NCI-H187 (cell line): ENCODE measurements at regions not wholly inside any gene's neighbourhood (a gene's known extent, or its start where the extent isn't known, plus 50 kb on each side); places are given as distances from the start of the nearest gene placed in this dataset.
A peak's percentile ranks its signal among the peaks of the same experiment; 100 is the strongest.
"Not testable (repeated sequence)": the region's sequence is repeated elsewhere in the genome, so short reads cannot be mapped to it uniquely, and the experiment has no call there.

Experiments
- DNase-seq, 2 experiments: peaks; one replicate each; lab custom pipeline; 2025; lab: John Stamatoyannopoulos, UW

DNA sequence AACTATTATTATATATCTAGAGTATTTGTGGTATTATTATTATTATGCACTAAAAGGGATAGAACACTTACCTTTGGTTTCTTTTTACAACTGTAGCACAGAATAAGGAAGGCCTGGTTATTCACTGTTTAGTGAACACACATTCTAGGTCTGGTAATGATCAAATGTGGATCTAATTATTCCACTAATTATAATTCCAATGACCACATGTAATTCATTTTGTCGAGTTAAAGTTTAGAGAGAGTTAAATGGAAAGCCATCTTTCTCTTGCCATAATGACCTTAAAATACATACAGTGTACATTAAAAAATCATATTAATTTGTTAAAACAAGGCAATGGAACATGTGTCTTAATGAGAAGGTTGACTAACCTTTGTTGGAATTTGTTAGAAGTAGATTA, 147.8 kb downstream of the SEM1 start:
- DNase-seq: no peak

DNA sequence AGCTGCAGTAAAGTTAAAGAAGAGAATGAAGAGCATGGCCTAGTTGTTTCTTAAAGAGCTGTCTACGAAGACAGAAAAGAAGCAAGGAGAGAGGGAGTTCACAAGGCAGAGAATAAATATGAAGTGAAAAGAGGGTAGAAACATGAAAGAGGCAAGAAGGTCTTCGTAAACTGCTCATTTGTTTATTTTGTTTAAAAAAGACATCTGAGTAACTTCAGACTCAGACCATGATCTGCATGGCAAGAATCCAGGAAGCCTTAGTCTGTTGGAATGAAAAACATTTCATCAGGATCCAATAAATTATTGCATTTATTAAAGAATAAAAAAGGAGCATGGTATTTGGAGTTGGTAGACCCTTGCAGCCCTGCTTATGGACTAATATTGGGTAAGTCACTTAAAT, 151.1 kb downstream of the SEM1 start:
- no peak for DNase-seq

DNA sequence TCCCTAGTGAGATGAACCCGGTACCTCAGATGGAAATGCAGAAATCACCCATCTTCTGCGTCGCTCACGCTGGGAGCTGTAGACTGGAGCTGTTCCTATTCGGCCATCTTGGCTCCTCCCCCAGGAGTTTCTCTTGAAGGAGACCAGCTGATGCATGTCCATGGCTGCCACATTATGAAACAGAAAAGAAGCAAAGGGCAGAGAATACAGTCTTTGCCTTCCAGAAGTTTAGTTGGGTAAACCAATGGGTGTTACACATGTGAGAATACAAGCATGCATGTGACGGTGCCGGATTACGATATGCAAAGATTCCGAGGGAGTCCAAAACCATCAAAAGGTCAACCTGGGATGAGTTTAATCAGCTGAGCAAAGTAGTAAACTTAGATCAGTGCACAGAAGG, 151.6 kb downstream of the SEM1 start:
- DNase-seq: no peak

DNA sequence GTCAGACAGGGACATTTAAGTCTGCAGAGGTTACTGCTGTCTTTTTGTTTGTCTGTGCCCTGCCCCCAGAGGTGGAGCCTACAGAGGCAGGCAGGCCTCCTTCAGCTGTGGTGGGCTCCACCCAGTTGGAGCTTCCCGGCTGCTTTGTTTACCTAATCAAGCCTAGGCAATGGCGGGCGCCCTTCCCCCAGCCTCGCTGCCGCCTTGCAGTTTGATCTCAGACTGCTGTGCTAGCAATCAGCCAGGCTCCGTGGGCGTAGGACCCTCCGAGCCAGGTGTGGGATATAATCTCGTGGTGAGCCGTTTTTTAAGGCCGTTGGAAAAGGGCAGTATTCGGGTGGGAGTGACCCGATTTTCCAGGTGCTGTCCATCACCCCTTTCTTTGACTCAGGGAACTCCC, 152.0 kb downstream of the SEM1 start:
- DNase-seq: not testable (repeated sequence)

DNA sequence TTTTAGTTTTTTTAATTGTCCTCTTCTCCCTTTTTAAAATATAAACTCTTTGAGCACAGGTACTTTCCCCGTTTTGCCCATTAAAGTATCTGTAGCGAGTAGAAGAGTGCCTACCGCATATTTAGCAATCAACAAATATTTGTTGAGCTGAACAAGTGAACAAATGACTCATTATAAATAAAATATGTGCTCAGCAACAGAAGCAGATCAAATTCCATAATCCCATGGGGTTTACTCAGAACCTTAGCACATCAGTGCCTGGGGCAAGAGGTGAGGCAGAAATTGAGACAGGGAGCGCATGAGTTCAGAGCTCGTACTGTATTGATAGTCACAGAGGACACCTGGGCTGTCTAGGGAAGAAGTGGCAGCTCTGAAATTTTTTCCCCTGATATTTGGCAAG, 161.0 kb downstream of the SEM1 start:
- DNase-seq: no peak

DNA sequence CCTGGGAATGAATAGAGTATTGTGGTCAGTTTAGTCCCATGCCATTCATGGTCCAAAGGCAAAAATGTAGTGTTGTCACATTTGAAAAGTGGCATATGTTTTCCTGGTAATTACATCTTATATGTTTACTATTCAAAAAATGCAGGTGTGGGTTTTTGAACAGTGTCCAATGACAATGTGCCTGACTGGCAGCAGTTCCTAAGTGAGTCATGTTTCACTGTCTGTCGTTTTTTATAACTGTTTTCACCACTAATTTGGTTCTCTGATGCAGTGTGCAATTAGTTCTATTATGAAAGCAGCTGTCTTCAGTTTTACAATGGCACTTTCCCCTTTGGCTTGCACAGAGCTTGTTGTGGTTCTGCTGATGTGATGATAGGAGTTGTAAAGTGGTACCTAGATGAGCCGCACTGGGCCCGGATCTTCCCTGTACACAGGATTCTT, 162.3 kb downstream of the SEM1 start:
- DNase-seq: peak in 1 of 2 experiments; percentile 25

DNA sequence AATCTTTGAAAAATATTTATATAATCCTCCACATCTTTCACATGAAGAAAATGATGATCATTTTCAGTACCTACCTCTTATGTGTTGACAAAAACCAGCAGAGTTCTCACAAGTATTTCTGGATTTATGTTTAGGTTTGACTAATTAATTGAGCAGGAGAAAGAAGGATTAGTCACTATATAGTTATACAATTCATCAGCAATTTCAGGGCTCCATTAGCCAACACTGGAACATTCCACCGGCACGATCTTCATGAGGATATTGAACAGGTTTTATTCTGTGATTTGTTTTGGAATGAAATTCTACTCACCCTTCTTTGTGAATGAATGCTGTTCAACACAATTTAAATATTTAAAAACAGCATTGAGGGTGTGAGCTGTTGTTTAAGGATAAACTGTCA, 163.2 kb downstream of the SEM1 start:
- no peak for DNase-seq

GRCh38 chr7:96539471-96539870, 170.2 kb downstream of the SEM1 start:
- no peak for DNase-seq

- no peak for DNase-seq
These were observed 171.0 kb downstream of the SEM1 start for GRCh38 chr7:96538632-96539031.

DNA sequence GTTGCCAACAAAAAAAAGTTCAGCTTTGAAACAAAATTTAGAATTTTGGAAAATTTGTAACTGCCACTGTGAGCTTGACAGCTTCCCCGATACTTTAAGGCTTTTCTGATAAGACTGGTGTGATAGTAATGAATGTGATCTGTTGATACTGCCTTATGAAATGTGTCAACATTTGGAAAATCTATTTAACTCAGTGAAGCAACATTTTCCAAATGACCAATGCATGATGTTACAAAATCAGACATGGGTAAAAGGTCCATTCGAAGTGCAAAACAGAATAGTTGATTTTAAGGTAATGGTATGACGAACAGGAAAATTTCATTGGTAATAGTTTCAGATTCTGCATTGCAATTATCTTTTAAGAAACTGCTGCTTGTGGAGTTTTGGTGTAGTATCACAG, 175.4 kb downstream of the SEM1 start:
- DNase-seq: no peak

- DNase-seq: peak in 1 of 2 experiments; percentile 40
These were observed 177.2 kb downstream of the SEM1 start for GRCh38 chr7:96532428-96532935.

GRCh38 chr7:96531331-96531730, 178.3 kb downstream of the SEM1 start:
- no peak for DNase-seq

- no peak for DNase-seq
These were observed 178.9 kb downstream of the SEM1 start for GRCh38 chr7:96530786-96531185.

DNA sequence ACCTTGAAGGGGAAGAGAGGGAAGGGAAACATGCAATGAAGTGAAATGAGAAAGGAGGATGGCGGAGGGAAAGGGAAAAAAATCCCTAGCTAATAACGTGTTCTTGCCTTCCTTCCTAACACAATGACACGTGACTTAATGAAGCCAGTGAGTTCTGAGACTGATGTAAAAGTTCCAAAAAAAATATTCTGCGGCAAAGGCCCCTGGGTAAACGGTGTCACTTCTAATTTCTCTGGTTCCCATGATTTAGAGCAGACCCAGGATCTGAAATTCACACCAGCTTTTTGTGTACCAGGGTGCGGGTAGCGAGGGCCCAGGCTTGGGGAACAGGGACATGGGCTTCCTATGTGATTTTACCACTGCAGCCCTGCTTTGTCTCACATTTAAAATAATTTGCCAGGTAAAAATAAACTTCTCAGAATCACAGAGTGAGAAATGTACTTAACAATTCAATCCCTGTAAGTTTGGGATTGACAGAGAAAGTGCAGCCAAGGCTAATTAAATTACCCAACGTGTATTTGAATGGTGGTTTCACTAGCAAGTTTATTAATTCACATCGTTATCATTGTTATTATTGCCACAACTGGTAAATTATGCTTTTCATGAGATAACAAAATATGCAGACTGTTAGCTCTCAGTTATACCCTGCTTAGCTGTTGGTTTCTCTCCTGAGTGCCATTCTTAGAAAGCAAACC, 182.4 kb downstream of the SEM1 start:
- no peak for DNase-seq

DNA sequence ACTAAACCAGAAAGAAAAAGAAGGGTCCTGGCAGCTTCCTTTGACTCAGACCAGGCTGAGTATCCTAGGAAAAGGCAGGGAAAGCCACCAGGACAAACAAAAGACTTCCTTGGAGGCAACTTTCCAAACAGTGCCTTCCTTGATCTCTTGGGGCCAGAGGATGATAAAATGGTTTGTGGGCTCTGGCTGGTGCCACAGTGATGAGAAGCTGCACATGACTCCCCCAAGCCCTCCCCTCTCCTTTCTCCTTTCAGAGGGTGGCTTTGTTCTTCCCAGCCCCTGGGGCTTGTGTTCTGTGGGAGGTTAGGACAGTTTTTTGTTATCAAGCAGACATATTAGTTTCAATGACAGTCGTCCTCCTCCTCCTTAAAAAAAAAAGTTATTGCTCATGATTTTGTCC, 183.2 kb downstream of the SEM1 start:
- no peak for DNase-seq

GRCh38 chr7:96521068-96521894, 188.4 kb downstream of the SEM1 start:
- no peak for DNase-seq

DNA sequence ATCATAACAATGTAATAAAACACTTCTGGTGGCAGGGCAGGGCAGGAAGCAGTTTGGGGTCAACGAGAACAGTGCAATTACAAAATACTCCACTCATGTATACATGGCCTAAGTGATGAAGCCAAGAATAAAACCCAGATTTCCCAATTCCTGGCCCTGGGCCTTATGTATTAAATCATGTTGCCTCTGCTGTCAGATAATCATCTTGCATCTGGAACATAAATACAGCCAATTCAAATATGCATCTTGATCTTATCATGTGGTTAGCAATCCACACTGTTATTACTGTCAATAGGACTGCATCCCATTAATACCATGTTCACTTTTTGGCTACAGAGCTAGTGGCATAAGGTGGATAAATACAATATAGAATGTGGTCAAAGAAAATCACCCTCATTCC, 186.5 kb upstream of the SLC25A13 start:
- DNase-seq: no peak

GRCh38 chr7:96503597-96503996, 181.7 kb upstream of the SLC25A13 start:
- DNase-seq: no peak

GRCh38 chr7:96501318-96501717, 179.4 kb upstream of the SLC25A13 start:
- no peak for DNase-seq

- DNase-seq: no peak
These were observed 177.6 kb upstream of the SLC25A13 start for GRCh38 chr7:96499532-96499931.

DNA sequence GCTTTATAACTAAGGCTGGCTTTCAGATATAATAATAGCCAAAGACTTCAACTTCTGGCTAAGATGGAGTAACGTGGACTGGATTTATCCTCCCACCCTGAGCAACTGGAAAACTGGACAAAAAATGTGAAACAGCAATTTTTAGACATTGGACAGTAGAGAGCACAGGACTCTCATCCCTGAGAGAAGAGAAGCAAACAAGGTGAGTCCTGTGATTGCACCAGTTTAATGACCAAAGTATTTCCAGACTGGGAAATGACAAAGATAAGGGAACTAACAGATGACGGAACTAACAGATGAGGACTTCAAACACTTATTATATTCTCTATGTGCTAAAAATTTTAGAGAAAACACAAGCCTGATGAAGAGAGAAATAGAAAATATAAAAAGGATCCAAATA, 175.7 kb upstream of the SLC25A13 start:
- DNase-seq: no peak

DNA sequence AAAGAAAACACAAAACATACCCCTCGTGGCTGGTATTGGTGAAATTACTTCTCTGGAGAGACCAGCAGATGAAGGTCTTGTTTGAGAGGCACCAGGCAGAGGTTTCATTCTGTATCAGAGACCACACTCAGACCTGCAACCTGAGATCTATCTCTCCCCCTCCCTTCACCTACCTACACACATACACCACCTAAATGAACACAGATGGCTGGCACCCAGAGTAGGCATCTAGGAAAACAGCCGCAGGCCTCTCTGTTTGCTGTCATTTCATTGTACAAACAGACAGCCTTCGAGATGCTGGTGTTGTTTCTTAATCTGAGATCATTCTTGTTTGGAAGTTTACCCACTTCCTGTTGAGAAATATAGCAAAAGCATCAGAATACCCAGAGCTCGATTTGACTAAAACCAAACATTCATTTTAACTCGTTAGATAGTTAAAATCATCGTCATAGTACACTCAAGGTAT, 173.9 kb upstream of the SLC25A13 start:
- DNase-seq: no peak

DNA sequence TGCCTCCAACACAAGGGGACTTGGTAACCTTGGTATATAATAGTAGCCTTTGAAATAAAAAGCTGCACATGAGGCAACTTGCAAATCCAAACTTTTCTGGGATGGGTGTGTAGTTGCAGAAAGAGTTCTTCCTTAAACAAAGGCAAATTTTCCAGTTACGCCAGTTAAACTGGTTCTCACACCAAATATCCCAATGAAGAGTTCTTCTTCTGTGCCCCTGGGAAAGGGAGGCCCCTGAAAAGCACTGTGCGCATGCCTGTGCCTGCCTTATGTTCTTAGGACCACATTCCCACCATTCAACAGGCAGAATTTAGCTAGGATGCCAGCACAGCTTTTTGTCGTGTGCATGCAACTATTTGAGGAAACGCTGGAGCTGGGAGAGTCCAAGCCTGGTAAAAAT, 164.8 kb upstream of the SLC25A13 start:
- DNase-seq: no peak
